ENCODE measurements at regions not wholly inside any gene's neighbourhood (a gene's known extent, or its start where the extent isn't known, plus 50 kb on each side); places are given as distances from the start of the nearest gene placed in this dataset.

- TF ChIP-seq, protein P1, sequence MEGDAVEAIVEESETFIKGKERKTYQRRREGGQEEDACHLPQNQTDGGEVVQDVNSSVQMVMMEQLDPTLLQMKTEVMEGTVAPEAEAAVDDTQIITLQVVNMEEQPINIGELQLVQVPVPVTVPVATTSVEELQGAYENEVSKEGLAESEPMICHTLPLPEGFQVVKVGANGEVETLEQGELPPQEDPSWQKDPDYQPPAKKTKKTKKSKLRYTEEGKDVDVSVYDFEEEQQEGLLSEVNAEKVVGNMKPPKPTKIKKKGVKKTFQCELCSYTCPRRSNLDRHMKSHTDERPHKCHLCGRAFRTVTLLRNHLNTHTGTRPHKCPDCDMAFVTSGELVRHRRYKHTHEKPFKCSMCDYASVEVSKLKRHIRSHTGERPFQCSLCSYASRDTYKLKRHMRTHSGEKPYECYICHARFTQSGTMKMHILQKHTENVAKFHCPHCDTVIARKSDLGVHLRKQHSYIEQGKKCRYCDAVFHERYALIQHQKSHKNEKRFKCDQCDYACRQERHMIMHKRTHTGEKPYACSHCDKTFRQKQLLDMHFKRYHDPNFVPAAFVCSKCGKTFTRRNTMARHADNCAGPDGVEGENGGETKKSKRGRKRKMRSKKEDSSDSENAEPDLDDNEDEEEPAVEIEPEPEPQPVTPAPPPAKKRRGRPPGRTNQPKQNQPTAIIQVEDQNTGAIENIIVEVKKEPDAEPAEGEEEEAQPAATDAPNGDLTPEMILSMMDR (IDR thresholded peaks at IDR 0.05): no peak
- TF ChIP-seq EZH2phosphoT487 (IDR thresholded peaks at IDR 0.05) (no peak), EZH2 (IDR thresholded peaks at IDR 0.05) (no peak)
- Histone ChIP-seq H3K36me3 (no peaks in the 10 kb centered on the region), H2AFZ (replicated peaks) (peak overlapping the region; percentile 68), H3K27ac (peak overlapping the region; percentile 71), H4K20me1 (ENCODE audit: low read depth) (no peaks in the 10 kb centered on the region), H3K4me1 (peaks cover 43% of the 10 kb centered on the region), H3K9ac (no peak overlapping the region), H3K27me3 (no peaks in the 10 kb centered on the region), H3K4me2 (peak overlapping the region; percentile 66), H3K4me3 (peak overlapping the region; percentile 2), H3F3A (ENCODE audit: low read depth) (peaks cover 25% of the 10 kb centered on the region), H3K79me2 (ENCODE audit: low read depth) (no peaks in the 10 kb centered on the region), H3K9me3 (ENCODE audit: low read depth) (peaks cover 8% of the 10 kb centered on the region)
- Mint-ChIP-seq H3K36me3 (no peaks in the 10 kb centered on the region), H3K9me3 (peaks cover 10% of the 10 kb centered on the region), H3K4me3 (no peak overlapping the region), H3K27me3 (ENCODE audit: insufficient read depth, low read depth) (peaks cover 12% of the 10 kb centered on the region), H3K4me1 (peaks cover 57% of the 10 kb centered on the region), H3K27ac (peak overlapping the region; percentile 96)
- DNase-seq (ENCODE audit: low spot score): no peak
Observed at GRCh38 chr1:58346036-58346355, 200.5 kb downstream of the OMA1 start.

DNA sequence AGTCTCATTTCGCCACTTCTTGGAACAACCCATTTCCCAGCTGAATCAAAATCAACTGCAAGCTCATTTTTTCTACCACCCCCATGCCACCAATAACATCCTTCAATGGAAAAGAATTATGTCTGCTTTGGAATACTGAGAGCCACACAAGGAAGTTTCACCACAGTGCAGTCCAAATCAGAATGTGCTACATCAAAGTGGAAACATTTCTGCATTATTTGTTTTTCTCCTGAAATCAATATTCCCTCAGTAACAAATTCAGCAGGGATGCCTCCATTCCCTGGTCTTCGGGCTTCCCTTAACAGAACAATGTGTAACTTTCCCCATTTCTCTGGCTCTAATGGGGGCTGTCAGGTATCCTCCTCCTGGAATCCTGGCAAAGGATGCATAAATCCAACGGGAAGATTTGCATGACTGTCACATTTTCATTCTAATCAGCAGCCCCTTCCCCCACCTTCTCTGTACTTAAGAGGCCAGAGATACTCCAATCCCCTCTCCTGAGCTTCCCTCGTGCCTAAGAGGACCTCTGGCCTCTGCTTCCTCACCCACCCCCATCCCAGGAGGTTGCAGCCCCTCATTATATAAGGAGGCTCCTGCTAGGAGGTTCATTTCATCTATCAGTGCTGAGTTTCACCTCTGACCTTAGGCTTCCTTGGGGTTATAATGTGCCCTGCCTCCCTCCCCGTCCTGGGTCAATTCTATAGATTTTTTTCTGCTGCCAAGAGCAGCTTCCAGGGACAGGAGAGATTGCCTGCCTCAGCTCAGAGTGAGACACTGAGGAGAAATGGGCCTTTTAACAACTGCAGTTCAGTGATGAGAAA lies 201.1 kb downstream of the OMA1 start:
- H3K4me3 ChIP-seq: peak overlapping the region; percentile 2
- H3K27ac ChIP-seq: peak overlapping the region; percentile 71

GRCh38 chr1:58340185-58340584 lies 206.3 kb downstream of the OMA1 start:
- DNase-seq (ENCODE audit: low spot score): peak; percentile 63
- Histone ChIP-seq H3K9ac (no peak overlapping the region), H3K36me3 (no peaks in the 10 kb centered on the region), H2AFZ (replicated peaks) (no peak overlapping the region), H3F3A (ENCODE audit: low read depth) (peaks cover 15% of the 10 kb centered on the region), H3K4me2 (peak overlapping the region; percentile 66), H3K9me3 (ENCODE audit: low read depth) (peaks cover 3% of the 10 kb centered on the region), H4K20me1 (ENCODE audit: low read depth) (no peaks in the 10 kb centered on the region), H3K27ac (peak overlapping the region; percentile 9), H3K4me3 (peak overlapping the region; percentile 10), H3K27me3 (no peaks in the 10 kb centered on the region), H3K79me2 (ENCODE audit: low read depth) (no peaks in the 10 kb centered on the region), H3K4me1 (peaks cover 41% of the 10 kb centered on the region)
- Mint-ChIP-seq H3K27me3 (ENCODE audit: insufficient read depth, low read depth) (peaks cover 2% of the 10 kb centered on the region), H3K9me3 (peaks cover 5% of the 10 kb centered on the region), H3K36me3 (no peaks in the 10 kb centered on the region), H3K27ac (peak overlapping the region; percentile 96), H3K4me1 (peaks cover 39% of the 10 kb centered on the region), H3K4me3 (peak overlapping the region; percentile 9)
- TF ChIP-seq EZH2 (IDR thresholded peaks at IDR 0.05) (no peak), EZH2phosphoT487 (IDR thresholded peaks at IDR 0.05) (no peak)
- TF ChIP-seq, protein P1 (IDR thresholded peaks at IDR 0.05): no peak

More for the DNA sequence above, 201.1 kb downstream of the OMA1 start:
- H3K4me2 ChIP-seq: peak overlapping the region; percentile 66
- H3K79me2 ChIP-seq (ENCODE audit: low read depth): no peaks in the 10 kb centered on the region
- H3K9ac ChIP-seq: no peak overlapping the region
- Mint-ChIP-seq H3K4me3 (peak overlapping the region; percentile 62), H3K4me1 (peaks cover 63% of the 10 kb centered on the region), H3K9me3 (peaks cover 5% of the 10 kb centered on the region), H3K27me3 (ENCODE audit: insufficient read depth, low read depth) (peaks cover 11% of the 10 kb centered on the region), H3K27ac (peak overlapping the region; percentile 96), H3K36me3 (no peaks in the 10 kb centered on the region)
- no peaks in the 10 kb centered on the region for H4K20me1 ChIP-seq (ENCODE audit: low read depth)
- no peaks in the 10 kb centered on the region for H3K27me3 ChIP-seq
- H3F3A ChIP-seq (ENCODE audit: low read depth): peaks cover 28% of the 10 kb centered on the region
- TF ChIP-seq EZH2 (IDR thresholded peaks at IDR 0.05) (no peak), EZH2phosphoT487 (IDR thresholded peaks at IDR 0.05) (no peak)
- TF ChIP-seq, protein P1 (IDR thresholded peaks at IDR 0.05): no peak
- peak; percentile 40 for DNase-seq (ENCODE audit: low spot score)
- peaks cover 49% of the 10 kb centered on the region for H3K4me1 ChIP-seq
- peaks cover 4% of the 10 kb centered on the region for H3K9me3 ChIP-seq (ENCODE audit: low read depth)
- no peaks in the 10 kb centered on the region for H3K36me3 ChIP-seq
- H2AFZ ChIP-seq (replicated peaks): peak overlapping the region; percentile 68

Measured in neural progenitor cell (in vitro differentiated cells).